Mesothelial cell of epicardium (in vitro differentiated cells): ENCODE measurements at regions not wholly inside any gene's neighbourhood (a gene's known extent, or its start where the extent isn't known, plus 50 kb on each side); places are given as distances from the start of the nearest gene placed in this dataset.

ENCODE experiments used
- DNase-seq, 2 experiments: peaks; one replicate each; pipeline ENCODE4 v3.0.0; 2021; ENCODE audit warnings: low spot score in 2 of 2; ENCODE audit not compliant: unreplicated experiment in 2 of 2
- H3K27ac Mint-ChIP-seq: 2 replicates; pipeline ENCODE4 v1.8.0; 2021; ENCODE audit warnings: mixed read lengths
- H3K27me3 Mint-ChIP-seq: 2 replicates; pipeline ENCODE4 v1.8.0; 2021; ENCODE audit warnings: low read depth, mixed read lengths
- H3K36me3 Mint-ChIP-seq: 2 replicates; pipeline ENCODE4 v1.8.0; 2021; ENCODE audit warnings: mixed read lengths
- H3K4me1 Mint-ChIP-seq: 2 replicates; pipeline ENCODE4 v1.8.0; 2021; ENCODE audit warnings: mixed read lengths
- H3K4me3 Mint-ChIP-seq: 2 replicates; pipeline ENCODE4 v1.8.0; 2021; ENCODE audit warnings: mild to moderate bottlenecking, moderate library complexity, mixed read lengths
- H3K9me3 Mint-ChIP-seq: 2 replicates; pipeline ENCODE4 v1.8.0; 2021; ENCODE audit warnings: mixed read lengths
- CTCF ChIP-seq: fragments of 200-600 bp; sonication (generic); IDR thresholded peaks from one replicate; pipeline ENCODE4 v1.5.0; 2021; ENCODE audit warnings: antibody characterized with exemption; ENCODE audit not compliant: unreplicated experiment

DNA sequence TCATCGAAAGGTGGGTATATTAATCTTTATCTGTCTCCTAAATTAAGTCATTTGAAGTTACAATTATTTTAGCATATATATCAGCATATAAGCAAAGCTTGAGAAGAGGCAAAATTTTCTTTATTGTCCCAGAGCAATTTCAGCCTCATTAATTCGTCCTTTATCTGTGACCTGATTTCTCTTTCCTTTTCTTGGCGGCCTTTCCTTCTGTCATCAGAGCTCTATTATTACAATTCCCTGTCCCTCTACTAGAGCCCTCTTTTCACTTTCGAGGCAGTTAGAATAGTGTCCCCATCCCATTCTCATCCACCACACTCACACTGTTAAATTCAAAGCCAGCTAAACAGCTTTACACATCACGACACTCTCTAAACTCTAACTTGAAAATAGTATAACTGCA is 1293.2 kb upstream of the FAM98A start:
- no peak overlapping the region for H3K27ac Mint-ChIP-seq
- H3K4me1 Mint-ChIP-seq: no peaks in the 10 kb centered on the region

GRCh38 chr2:34875091-34875745 is 1276.1 kb upstream of the FAM98A start:
- H3K27me3 Mint-ChIP-seq: no peaks in the 10 kb centered on the region
- no peak overlapping the region for H3K4me3 Mint-ChIP-seq
- H3K36me3 Mint-ChIP-seq: no peaks in the 10 kb centered on the region
- no peak for TF ChIP-seq CTCF
- no peak overlapping the region for H3K27ac Mint-ChIP-seq
- no peaks in the 10 kb centered on the region for H3K9me3 Mint-ChIP-seq
- H3K4me1 Mint-ChIP-seq: no peaks in the 10 kb centered on the region
- DNase-seq: no peak

More for the DNA sequence above, 1293.2 kb upstream of the FAM98A start:
- H3K27me3 Mint-ChIP-seq: peaks cover 2% of the 10 kb centered on the region
- DNase-seq: no peak
- TF ChIP-seq CTCF: no peak
- no peak overlapping the region for H3K4me3 Mint-ChIP-seq
- no peaks in the 10 kb centered on the region for H3K36me3 Mint-ChIP-seq
- H3K9me3 Mint-ChIP-seq: no peaks in the 10 kb centered on the region

DNA sequence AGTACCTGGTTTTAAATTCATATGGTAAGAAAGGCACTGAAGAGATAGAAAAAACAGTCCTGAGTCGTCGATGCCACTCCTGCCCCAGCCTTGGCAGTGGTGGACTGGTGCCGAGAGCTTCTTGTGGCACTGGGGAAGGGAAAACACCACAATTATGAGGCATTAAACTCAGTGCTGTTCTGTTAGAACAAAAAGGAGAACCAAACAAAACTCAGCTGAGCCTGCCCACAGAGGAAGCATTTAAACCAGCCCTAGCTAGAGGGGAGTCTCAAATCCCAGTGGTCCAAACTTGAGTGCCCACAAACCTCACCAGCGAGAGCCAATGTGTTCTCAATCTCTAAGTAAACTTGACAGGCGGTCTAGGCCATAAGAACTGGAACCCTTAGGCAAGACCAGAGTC is 1254.5 kb upstream of the FAM98A start:
- no peak overlapping the region for H3K4me3 Mint-ChIP-seq
- no peak for DNase-seq
- H3K27me3 Mint-ChIP-seq: no peaks in the 10 kb centered on the region
- H3K36me3 Mint-ChIP-seq: no peaks in the 10 kb centered on the region
- no peaks in the 10 kb centered on the region for H3K4me1 Mint-ChIP-seq
- H3K9me3 Mint-ChIP-seq: peaks cover 24% of the 10 kb centered on the region
- no peak for TF ChIP-seq CTCF
- H3K27ac Mint-ChIP-seq: no peak overlapping the region

DNA sequence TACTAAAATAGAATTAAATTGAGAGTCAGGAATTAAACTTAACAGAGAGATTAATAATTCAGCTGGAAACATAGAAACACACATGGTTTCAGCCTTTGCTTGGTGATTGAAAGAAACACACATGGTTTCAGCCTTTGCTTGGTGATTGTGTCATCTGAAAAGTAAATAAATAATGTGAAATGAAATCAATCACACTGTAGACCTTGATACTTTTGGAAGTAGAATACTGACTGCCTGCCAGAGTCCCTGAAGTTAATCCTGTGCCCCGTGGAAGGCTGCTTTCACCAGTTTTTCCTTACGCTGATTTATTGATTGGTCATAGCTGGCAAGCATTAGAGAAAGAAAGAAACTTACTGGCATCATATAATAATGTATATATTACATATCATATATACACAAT is 1252.7 kb upstream of the FAM98A start:
- no peaks in the 10 kb centered on the region for H3K36me3 Mint-ChIP-seq
- H3K4me1 Mint-ChIP-seq: no peaks in the 10 kb centered on the region
- no peak overlapping the region for H3K27ac Mint-ChIP-seq
- H3K27me3 Mint-ChIP-seq: no peaks in the 10 kb centered on the region
- TF ChIP-seq CTCF: no peak
- H3K9me3 Mint-ChIP-seq: peaks cover 21% of the 10 kb centered on the region
- no peak for DNase-seq
- no peak overlapping the region for H3K4me3 Mint-ChIP-seq

- peaks cover 5% of the 10 kb centered on the region for H3K9me3 Mint-ChIP-seq
- no peak for TF ChIP-seq CTCF
- H3K4me3 Mint-ChIP-seq: no peak overlapping the region
- no peaks in the 10 kb centered on the region for H3K36me3 Mint-ChIP-seq
- H3K4me1 Mint-ChIP-seq: no peaks in the 10 kb centered on the region
- DNase-seq: no peak
- H3K27me3 Mint-ChIP-seq: no peaks in the 10 kb centered on the region
- no peak overlapping the region for H3K27ac Mint-ChIP-seq
These were observed 1250.7 kb upstream of the FAM98A start for GRCh38 chr2:34849827-34850226.

GRCh38 chr2:34848691-34849090 is 1249.6 kb upstream of the FAM98A start:
- no peaks in the 10 kb centered on the region for H3K36me3 Mint-ChIP-seq
- no peaks in the 10 kb centered on the region for H3K4me1 Mint-ChIP-seq
- H3K27ac Mint-ChIP-seq: no peak overlapping the region
- TF ChIP-seq CTCF: no peak
- H3K4me3 Mint-ChIP-seq: no peak overlapping the region
- H3K9me3 Mint-ChIP-seq: no peaks in the 10 kb centered on the region
- DNase-seq: no peak
- no peaks in the 10 kb centered on the region for H3K27me3 Mint-ChIP-seq
